ENCODE measurements at regions not wholly inside any gene's neighbourhood (a gene's known extent, or its start where the extent isn't known, plus 50 kb on each side); places are given as distances from the start of the nearest gene placed in this dataset.

DNA sequence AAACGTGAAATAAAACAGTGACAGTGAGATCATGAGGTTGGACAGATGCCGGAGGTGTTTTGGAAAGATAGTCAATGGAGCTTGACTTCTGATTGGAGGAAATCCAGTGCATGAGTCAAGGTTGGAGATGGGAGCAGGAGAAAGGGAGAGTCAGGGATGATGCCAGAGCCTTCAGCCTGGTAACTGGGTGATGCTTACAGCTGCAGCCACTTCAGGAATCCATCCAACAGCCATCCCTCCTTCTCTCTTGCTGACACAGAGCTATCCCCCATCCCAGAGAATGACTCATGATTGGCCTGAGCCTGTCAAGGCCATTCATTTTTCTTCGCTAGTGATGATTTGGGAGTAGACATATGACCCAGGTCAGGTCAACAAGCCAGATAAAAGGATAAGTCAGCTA lies 112.8 kb downstream of the SAMD5 start:
- CTCF ChIA-PET, result no interaction called here
- H3K27ac ChIP-seq (ENCODE audit: low read depth, low read length), result no peak overlapping the region

More for the DNA sequence above, 112.8 kb downstream of the SAMD5 start:
- no peak overlapping the region for H3K4me2 ChIP-seq (ENCODE audit: low read length)
- no peaks in the 10 kb centered on the region for H3K9me3 ChIP-seq (ENCODE audit: control insufficient read depth in 1 of 2, insufficient read depth in 1 of 2, low read depth in 1 of 2, low read length in 2 of 2)
- BruUV-seq (replicated peaks), result no TSS peak
- no peaks in the 10 kb centered on the region for H3K27me3 ChIP-seq (ENCODE audit: insufficient read depth, low read length)
- no peak overlapping the region for H2AFZ ChIP-seq (ENCODE audit: low read depth, low read length, poor library complexity, severe bottlenecking)
- no peaks in the 10 kb centered on the region for H3K9me2 ChIP-seq (ENCODE audit: insufficient read depth)
- ATAC-seq (no peak), DNase-seq (ENCODE audit: low read depth, low spot score) (no peak)
- no peaks in the 10 kb centered on the region for H4K20me1 ChIP-seq (ENCODE audit: insufficient read depth)
- no peak overlapping the region for H3K9ac ChIP-seq (ENCODE audit: low read length)
- POLR2A ChIA-PET, result no interaction called here
- no peaks in the 10 kb centered on the region for H3K4me1 ChIP-seq (ENCODE audit: control insufficient read depth in 1 of 2, insufficient read depth in 2 of 2, low read length in 2 of 2)
- intact Hi-C loops (cut with micrococcal nuclease), result no loop called here
- RAD21 ChIA-PET (ENCODE audit: low non-redundant PET in 1 of 2, low total read pairs in 2 of 2, uncharacterized antibody in 2 of 2, unreplicated experiment in 2 of 2), result no interaction called here
- no peaks in the 10 kb centered on the region for H3K79me2 ChIP-seq (ENCODE audit: insufficient read depth, low read length)
- no peak overlapping the region for H3K4me3 ChIP-seq (replicated peaks in 1 of 2; ENCODE audit: low read depth in 1 of 2, low read length in 2 of 2)
- TF ChIP-seq, protein P1, sequence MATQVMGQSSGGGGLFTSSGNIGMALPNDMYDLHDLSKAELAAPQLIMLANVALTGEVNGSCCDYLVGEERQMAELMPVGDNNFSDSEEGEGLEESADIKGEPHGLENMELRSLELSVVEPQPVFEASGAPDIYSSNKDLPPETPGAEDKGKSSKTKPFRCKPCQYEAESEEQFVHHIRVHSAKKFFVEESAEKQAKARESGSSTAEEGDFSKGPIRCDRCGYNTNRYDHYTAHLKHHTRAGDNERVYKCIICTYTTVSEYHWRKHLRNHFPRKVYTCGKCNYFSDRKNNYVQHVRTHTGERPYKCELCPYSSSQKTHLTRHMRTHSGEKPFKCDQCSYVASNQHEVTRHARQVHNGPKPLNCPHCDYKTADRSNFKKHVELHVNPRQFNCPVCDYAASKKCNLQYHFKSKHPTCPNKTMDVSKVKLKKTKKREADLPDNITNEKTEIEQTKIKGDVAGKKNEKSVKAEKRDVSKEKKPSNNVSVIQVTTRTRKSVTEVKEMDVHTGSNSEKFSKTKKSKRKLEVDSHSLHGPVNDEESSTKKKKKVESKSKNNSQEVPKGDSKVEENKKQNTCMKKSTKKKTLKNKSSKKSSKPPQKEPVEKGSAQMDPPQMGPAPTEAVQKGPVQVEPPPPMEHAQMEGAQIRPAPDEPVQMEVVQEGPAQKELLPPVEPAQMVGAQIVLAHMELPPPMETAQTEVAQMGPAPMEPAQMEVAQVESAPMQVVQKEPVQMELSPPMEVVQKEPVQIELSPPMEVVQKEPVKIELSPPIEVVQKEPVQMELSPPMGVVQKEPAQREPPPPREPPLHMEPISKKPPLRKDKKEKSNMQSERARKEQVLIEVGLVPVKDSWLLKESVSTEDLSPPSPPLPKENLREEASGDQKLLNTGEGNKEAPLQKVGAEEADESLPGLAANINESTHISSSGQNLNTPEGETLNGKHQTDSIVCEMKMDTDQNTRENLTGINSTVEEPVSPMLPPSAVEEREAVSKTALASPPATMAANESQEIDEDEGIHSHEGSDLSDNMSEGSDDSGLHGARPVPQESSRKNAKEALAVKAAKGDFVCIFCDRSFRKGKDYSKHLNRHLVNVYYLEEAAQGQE (IDR thresholded peaks at IDR 0.05; ENCODE audit: low read depth), result no peak
- TF ChIP-seq POLR2A (IDR thresholded peaks at IDR 0.05; ENCODE audit: borderline replicate concordance, extremely low read depth, insufficient read depth, insufficient read length), result no peak
- no peak for TF ChIP-seq POLR2AphosphoS5 (IDR thresholded peaks at IDR 0.05; ENCODE audit: low read depth, low read length)
- TF ChIP-seq, protein P2, sequence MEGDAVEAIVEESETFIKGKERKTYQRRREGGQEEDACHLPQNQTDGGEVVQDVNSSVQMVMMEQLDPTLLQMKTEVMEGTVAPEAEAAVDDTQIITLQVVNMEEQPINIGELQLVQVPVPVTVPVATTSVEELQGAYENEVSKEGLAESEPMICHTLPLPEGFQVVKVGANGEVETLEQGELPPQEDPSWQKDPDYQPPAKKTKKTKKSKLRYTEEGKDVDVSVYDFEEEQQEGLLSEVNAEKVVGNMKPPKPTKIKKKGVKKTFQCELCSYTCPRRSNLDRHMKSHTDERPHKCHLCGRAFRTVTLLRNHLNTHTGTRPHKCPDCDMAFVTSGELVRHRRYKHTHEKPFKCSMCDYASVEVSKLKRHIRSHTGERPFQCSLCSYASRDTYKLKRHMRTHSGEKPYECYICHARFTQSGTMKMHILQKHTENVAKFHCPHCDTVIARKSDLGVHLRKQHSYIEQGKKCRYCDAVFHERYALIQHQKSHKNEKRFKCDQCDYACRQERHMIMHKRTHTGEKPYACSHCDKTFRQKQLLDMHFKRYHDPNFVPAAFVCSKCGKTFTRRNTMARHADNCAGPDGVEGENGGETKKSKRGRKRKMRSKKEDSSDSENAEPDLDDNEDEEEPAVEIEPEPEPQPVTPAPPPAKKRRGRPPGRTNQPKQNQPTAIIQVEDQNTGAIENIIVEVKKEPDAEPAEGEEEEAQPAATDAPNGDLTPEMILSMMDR (IDR thresholded peaks at IDR 0.05 in 2 of 3, conservative IDR thresholded peaks at IDR 0.05 in 1 of 3; ENCODE audit: borderline replicate concordance in 1 of 3, insufficient read depth in 1 of 3, low read depth in 2 of 3, low read length in 2 of 3), result no peak
- no peak for TF ChIP-seq SIN3A (IDR thresholded peaks at IDR 0.05; ENCODE audit: low read depth)
- TF ChIP-seq, protein P3, sequence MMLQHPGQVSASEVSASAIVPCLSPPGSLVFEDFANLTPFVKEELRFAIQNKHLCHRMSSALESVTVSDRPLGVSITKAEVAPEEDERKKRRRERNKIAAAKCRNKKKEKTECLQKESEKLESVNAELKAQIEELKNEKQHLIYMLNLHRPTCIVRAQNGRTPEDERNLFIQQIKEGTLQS (IDR thresholded peaks at IDR 0.05), result no peak
- no peak for TF ChIP-seq EGR1 (IDR thresholded peaks at IDR 0.05; ENCODE audit: low read depth)
- TF ChIP-seq EZH2 (IDR thresholded peaks at IDR 0.05), result no peak
- TF ChIP-seq SP1 (IDR thresholded peaks at IDR 0.05; ENCODE audit: low read depth), result no peak
- no peak for TF ChIP-seq ZNF274 (IDR thresholded peaks at IDR 0.05; ENCODE audit: low read depth, low read length)
- no peak for TF ChIP-seq JUND (IDR thresholded peaks at IDR 0.05)
- TF ChIP-seq TCF7L2 (IDR thresholded peaks at IDR 0.05; ENCODE audit: borderline replicate concordance, extremely low read depth, insufficient read depth, insufficient read length), result no peak
- no peak for TF ChIP-seq EZH2phosphoT487 (IDR thresholded peaks at IDR 0.05; ENCODE audit: borderline replicate concordance)
- TF ChIP-seq, protein P4, sequence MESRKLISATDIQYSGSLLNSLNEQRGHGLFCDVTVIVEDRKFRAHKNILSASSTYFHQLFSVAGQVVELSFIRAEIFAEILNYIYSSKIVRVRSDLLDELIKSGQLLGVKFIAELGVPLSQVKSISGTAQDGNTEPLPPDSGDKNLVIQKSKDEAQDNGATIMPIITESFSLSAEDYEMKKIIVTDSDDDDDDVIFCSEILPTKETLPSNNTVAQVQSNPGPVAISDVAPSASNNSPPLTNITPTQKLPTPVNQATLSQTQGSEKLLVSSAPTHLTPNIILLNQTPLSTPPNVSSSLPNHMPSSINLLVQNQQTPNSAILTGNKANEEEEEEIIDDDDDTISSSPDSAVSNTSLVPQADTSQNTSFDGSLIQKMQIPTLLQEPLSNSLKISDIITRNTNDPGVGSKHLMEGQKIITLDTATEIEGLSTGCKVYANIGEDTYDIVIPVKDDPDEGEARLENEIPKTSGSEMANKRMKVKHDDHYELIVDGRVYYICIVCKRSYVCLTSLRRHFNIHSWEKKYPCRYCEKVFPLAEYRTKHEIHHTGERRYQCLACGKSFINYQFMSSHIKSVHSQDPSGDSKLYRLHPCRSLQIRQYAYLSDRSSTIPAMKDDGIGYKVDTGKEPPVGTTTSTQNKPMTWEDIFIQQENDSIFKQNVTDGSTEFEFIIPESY (IDR thresholded peaks at IDR 0.05; ENCODE audit: extremely low read depth, insufficient replicate concordance, low read length), result no peak
- no peak for TF ChIP-seq ZFX (IDR thresholded peaks at IDR 0.05)
- no peak for TF ChIP-seq CBX3 (IDR thresholded peaks at IDR 0.05; ENCODE audit: low read depth)
- no peak for TF ChIP-seq CEBPB (IDR thresholded peaks at IDR 0.05; ENCODE audit: low read depth)
- H3K36me3 ChIP-seq (ENCODE audit: control insufficient read depth in 1 of 2, insufficient read depth in 2 of 2, low read length in 2 of 2), result no peaks in the 10 kb centered on the region
